ENCODE measurements at regions not wholly inside any gene's neighbourhood (a gene's known extent, or its start where the extent isn't known, plus 50 kb on each side); places are given as distances from the start of the nearest gene placed in this dataset.

- WGBS, result 74% methylated on average over 2 of the region's 2 CpGs
- Histone ChIP-seq H3K27ac (ENCODE audit: low read depth in 1 of 2, low read length in 2 of 2) (no peak overlapping the region), H3K9ac (ENCODE audit: low read depth in 1 of 2, low read length in 2 of 2) (no peak overlapping the region), H3K4me1 (ENCODE audit: control insufficient read depth in 4 of 4, insufficient read depth in 4 of 4, low read length in 3 of 4) (no peaks in the 10 kb centered on the region), H3K9me3 (ENCODE audit: control insufficient read depth in 4 of 4, low read length in 3 of 4) (peaks cover 0 to 2% (median 0%) of the 10 kb centered on the region in 4 donors), H3K27me3 (ENCODE audit: control insufficient read depth in 4 of 4, insufficient read depth in 4 of 4, low read length in 3 of 4) (no peaks in the 10 kb centered on the region), H3K4me3 (ENCODE audit: low read depth in 1 of 3, low read length in 3 of 3) (no peak overlapping the region), H3K36me3 (ENCODE audit: control insufficient read depth in 4 of 4, insufficient read depth in 3 of 4, low read depth in 1 of 4, low read length in 3 of 4) (no peaks in the 10 kb centered on the region)
- DNase-seq (ENCODE audit: low spot score), result no peak
- TF ChIP-seq RAD21 (IDR thresholded peaks at IDR 0.05), result peak; percentile 58 to 68
- TF ChIP-seq, protein P1, sequence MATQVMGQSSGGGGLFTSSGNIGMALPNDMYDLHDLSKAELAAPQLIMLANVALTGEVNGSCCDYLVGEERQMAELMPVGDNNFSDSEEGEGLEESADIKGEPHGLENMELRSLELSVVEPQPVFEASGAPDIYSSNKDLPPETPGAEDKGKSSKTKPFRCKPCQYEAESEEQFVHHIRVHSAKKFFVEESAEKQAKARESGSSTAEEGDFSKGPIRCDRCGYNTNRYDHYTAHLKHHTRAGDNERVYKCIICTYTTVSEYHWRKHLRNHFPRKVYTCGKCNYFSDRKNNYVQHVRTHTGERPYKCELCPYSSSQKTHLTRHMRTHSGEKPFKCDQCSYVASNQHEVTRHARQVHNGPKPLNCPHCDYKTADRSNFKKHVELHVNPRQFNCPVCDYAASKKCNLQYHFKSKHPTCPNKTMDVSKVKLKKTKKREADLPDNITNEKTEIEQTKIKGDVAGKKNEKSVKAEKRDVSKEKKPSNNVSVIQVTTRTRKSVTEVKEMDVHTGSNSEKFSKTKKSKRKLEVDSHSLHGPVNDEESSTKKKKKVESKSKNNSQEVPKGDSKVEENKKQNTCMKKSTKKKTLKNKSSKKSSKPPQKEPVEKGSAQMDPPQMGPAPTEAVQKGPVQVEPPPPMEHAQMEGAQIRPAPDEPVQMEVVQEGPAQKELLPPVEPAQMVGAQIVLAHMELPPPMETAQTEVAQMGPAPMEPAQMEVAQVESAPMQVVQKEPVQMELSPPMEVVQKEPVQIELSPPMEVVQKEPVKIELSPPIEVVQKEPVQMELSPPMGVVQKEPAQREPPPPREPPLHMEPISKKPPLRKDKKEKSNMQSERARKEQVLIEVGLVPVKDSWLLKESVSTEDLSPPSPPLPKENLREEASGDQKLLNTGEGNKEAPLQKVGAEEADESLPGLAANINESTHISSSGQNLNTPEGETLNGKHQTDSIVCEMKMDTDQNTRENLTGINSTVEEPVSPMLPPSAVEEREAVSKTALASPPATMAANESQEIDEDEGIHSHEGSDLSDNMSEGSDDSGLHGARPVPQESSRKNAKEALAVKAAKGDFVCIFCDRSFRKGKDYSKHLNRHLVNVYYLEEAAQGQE (IDR thresholded peaks at IDR 0.05), result no peak
Observed at GRCh38 chr13:55999709-56000108, 1141.0 kb upstream of the PRR20A start.

DNA sequence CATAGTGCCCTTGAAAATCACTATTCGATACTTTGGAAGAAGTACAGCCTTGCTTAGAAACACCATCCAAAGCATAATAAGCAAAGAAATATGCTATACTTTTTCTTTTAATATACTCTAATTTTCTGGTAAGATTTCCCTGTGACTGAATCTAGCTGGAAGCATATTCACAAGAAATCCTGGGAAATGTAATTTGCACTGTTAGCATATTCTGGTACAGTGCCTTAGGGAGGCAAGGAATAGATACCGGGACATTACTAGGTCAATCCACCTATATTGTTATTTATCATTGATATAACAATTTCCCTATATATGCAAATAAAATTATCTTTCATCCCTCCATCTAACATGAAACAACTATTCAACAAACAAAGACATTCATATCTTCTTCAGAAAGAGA, 1131.3 kb upstream of the PRR20A start:
- TF ChIP-seq NR2F2 (IDR thresholded peaks at IDR 0.05) (no peak), GABPA (IDR thresholded peaks at IDR 0.05 in 1 of 2, conservative IDR thresholded peaks at IDR 0.05 in 1 of 2) (no peak), TAF1 (conservative IDR thresholded peaks at IDR 0.05) (no peak)
- 95% methylated on average over 2 of the region's 2 CpGs for WGBS

DNA sequence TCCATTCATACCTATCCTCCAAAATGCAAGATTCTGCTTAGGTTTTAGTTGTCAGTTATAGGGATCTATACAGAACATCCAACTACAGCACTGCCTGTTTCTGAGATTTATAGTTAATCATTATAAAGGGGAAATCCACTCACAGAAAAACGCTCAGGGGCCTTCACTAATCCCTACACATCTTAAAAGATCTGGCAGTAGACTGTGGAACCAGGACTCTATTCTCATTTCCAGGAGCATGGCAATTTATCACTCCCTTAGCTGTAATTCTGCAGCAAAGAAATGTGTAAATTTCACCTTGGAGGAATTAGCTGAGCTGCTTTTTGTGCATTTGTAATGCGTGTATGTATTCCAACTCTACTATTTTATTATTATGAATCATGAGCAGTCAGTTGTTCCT, 1128.1 kb upstream of the PRR20A start:
- Histone ChIP-seq H3K9me3 (ENCODE audit: control insufficient read depth in 4 of 4, low read length in 3 of 4) (no peaks in the 10 kb centered on the region), H3K27ac (ENCODE audit: low read depth in 1 of 2, low read length in 2 of 2) (no peak overlapping the region), H3K4me3 (ENCODE audit: low read depth in 1 of 3, low read length in 3 of 3) (no peak overlapping the region), H3K4me1 (ENCODE audit: control insufficient read depth in 4 of 4, insufficient read depth in 4 of 4, low read length in 3 of 4) (no peaks in the 10 kb centered on the region), H3K27me3 (ENCODE audit: control insufficient read depth in 4 of 4, insufficient read depth in 4 of 4, low read length in 3 of 4) (no peaks in the 10 kb centered on the region), H3K9ac (ENCODE audit: low read depth in 1 of 2, low read length in 2 of 2) (no peak overlapping the region), H3K36me3 (ENCODE audit: control insufficient read depth in 4 of 4, insufficient read depth in 3 of 4, low read depth in 1 of 4, low read length in 3 of 4) (no peaks in the 10 kb centered on the region)
- no peak for DNase-seq (ENCODE audit: low spot score)
- TF ChIP-seq ATF3 (IDR thresholded peaks at IDR 0.05) (no peak), ZBTB33 (IDR thresholded peaks at IDR 0.05) (no peak), YY1 (IDR thresholded peaks at IDR 0.05) (no peak), FOXA1 (IDR thresholded peaks at IDR 0.05) (no peak), FOXA2 (IDR thresholded peaks at IDR 0.05) (no peak), NR2F2 (IDR thresholded peaks at IDR 0.05) (no peak), CTCF (IDR thresholded peaks at IDR 0.05; ENCODE audit: low read depth, low read length, missing input control) (no peak), JUND (IDR thresholded peaks at IDR 0.05) (no peak), TAF1 (conservative IDR thresholded peaks at IDR 0.05) (no peak), GABPA (IDR thresholded peaks at IDR 0.05 in 1 of 2, conservative IDR thresholded peaks at IDR 0.05 in 1 of 2) (no peak), EGR1 (IDR thresholded peaks at IDR 0.05; ENCODE audit: low read depth in 2 of 2) (no peak), HNF4G (IDR thresholded peaks at IDR 0.05) (no peak), MAX (IDR thresholded peaks at IDR 0.05) (no peak), HNF4A (conservative IDR thresholded peaks at IDR 0.05) (no peak), RAD21 (IDR thresholded peaks at IDR 0.05) (no peak), SP1 (IDR thresholded peaks at IDR 0.05) (no peak), RXRA (IDR thresholded peaks at IDR 0.05) (no peak)
- TF ChIP-seq, protein P1 (IDR thresholded peaks at IDR 0.05), result no peak
- 65% methylated on average over 2 of the region's 2 CpGs for WGBS

More for the DNA sequence above, 1131.3 kb upstream of the PRR20A start:
- DNase-seq (ENCODE audit: low spot score), result no peak
- H3K4me3 ChIP-seq (ENCODE audit: low read depth in 1 of 3, low read length in 3 of 3), result no peak overlapping the region
- H3K27ac ChIP-seq (ENCODE audit: low read depth in 1 of 2, low read length in 2 of 2), result no peak overlapping the region
- H3K4me1 ChIP-seq (ENCODE audit: control insufficient read depth in 4 of 4, insufficient read depth in 4 of 4, low read length in 3 of 4), result no peaks in the 10 kb centered on the region
- no peak overlapping the region for H3K9ac ChIP-seq (ENCODE audit: low read depth in 1 of 2, low read length in 2 of 2)
- H3K27me3 ChIP-seq (ENCODE audit: control insufficient read depth in 4 of 4, insufficient read depth in 4 of 4, low read length in 3 of 4), result no peaks in the 10 kb centered on the region
- no peaks in the 10 kb centered on the region for H3K36me3 ChIP-seq (ENCODE audit: control insufficient read depth in 4 of 4, insufficient read depth in 3 of 4, low read depth in 1 of 4, low read length in 3 of 4)
- no peaks in the 10 kb centered on the region for H3K9me3 ChIP-seq (ENCODE audit: control insufficient read depth in 4 of 4, low read length in 3 of 4)
